Suprapubic skin (tissue), 3 donors: ENCODE measurements at regions not wholly inside any gene's neighbourhood (a gene's known extent, or its start where the extent isn't known, plus 50 kb on each side); places are given as distances from the start of the nearest gene placed in this dataset.

Experiments
- POLR2A ChIP-seq, 2 donors: fragments of 450-650 bp; IDR thresholded peaks; one replicate each; pipeline ENCODE4 v1.6.1; 2017; ENCODE audit warnings: antibody characterized with exemption in 2 of 2, mild to moderate bottlenecking in 2 of 2, moderate library complexity in 2 of 2
- TF ChIP-seq, protein P1 (sequence below), 2 donors: fragments of 200-600 bp in 1 of 2; fragments of 450-650 bp in 1 of 2; sonication (generic) in 1 of 2; IDR thresholded peaks; one replicate each; pipeline ENCODE4 v1.5.1; 2016 to 2019; ENCODE audit warnings: antibody characterized with exemption in 2 of 2, mild to moderate bottlenecking in 1 of 2, moderate library complexity in 1 of 2

DNA sequence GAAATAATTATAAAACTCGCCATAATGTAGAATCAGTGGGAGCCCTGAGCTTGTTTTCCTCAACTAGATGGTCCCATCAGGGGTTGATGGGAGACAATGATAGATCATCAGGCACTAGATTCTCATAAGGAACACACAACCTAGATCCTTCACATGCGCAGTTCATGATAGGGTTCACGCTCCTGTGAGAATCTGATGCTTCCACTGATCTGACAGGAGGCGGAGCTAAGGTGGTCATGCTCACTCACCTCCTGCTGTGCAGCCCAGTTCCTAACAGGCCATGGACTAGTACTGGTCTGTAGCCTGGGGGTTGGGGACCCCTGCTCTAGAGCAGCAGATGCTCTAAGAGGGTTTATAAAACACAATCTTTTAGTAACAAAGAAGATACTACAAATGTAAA lies 183.6 kb downstream of the ANXA2 start:
- TF ChIP-seq, protein P1, sequence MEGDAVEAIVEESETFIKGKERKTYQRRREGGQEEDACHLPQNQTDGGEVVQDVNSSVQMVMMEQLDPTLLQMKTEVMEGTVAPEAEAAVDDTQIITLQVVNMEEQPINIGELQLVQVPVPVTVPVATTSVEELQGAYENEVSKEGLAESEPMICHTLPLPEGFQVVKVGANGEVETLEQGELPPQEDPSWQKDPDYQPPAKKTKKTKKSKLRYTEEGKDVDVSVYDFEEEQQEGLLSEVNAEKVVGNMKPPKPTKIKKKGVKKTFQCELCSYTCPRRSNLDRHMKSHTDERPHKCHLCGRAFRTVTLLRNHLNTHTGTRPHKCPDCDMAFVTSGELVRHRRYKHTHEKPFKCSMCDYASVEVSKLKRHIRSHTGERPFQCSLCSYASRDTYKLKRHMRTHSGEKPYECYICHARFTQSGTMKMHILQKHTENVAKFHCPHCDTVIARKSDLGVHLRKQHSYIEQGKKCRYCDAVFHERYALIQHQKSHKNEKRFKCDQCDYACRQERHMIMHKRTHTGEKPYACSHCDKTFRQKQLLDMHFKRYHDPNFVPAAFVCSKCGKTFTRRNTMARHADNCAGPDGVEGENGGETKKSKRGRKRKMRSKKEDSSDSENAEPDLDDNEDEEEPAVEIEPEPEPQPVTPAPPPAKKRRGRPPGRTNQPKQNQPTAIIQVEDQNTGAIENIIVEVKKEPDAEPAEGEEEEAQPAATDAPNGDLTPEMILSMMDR (IDR thresholded peaks at IDR 0.05), result no peak
- no peak for TF ChIP-seq POLR2A (IDR thresholded peaks at IDR 0.05)
